Right atrium auricular region (tissue), 2 donors: ENCODE measurements at regions not wholly inside any gene's neighbourhood (a gene's known extent, or its start where the extent isn't known, plus 50 kb on each side); places are given as distances from the start of the nearest gene placed in this dataset.

Experiments used
- DNase-seq: peaks from one replicate; pipeline ENCODE4 v3.0.0-alpha.2; 2019; ENCODE audit warnings: low spot score
- H3K27ac ChIP-seq, 2 donors: fragments of 200-600 bp; sonication (generic); 1 replicate in 1 of 2; 2 replicates in 1 of 2; pipeline ENCODE4 v1.5.1; 2016 to 2019
- H3K27me3 ChIP-seq, 2 donors: fragments of 200-600 bp; sonication (generic); one replicate each; pipeline versions ENCODE4 v1.5.1 to v1.6.0; 2017 to 2019
- H3K36me3 ChIP-seq: fragments of 200-600 bp; sonication (generic); one replicate; pipeline ENCODE4 v1.5.1; 2016
- H3K4me1 ChIP-seq, 2 donors: fragments of 200-600 bp; sonication (generic); one replicate each; pipeline versions ENCODE4 v1.5.1 to v1.6.0; 2017 to 2019
- H3K4me3 ChIP-seq, 2 donors: fragments of 200-600 bp; sonication (generic); 1 replicate in 1 of 2; 2 replicates in 1 of 2; pipeline ENCODE4 v1.5.1; 2017 to 2019; ENCODE audit warnings: mild to moderate bottlenecking in 1 of 2, moderate library complexity in 1 of 2
- H3K9me3 ChIP-seq, 2 donors: fragments of 200-600 bp; sonication (generic); one replicate each; pipeline ENCODE4 v1.5.1; 2019
- CTCF ChIP-seq, 2 donors: fragments of 200-600 bp; sonication (generic); IDR thresholded peaks; one replicate each; pipeline ENCODE4 v1.5.1; 2019; ENCODE audit warnings: antibody characterized with exemption in 2 of 2

- Histone ChIP-seq H3K27me3 (no peaks in the 10 kb centered on the region), H3K9me3 (no peaks in the 10 kb centered on the region), H3K36me3 (no peaks in the 10 kb centered on the region), H3K4me1 (peaks cover 0 to 12% of the 10 kb centered on the region in 2 donors), H3K27ac (no peak overlapping the region), H3K4me3 (no peak overlapping the region)
- DNase-seq: no peak
- no peak for TF ChIP-seq CTCF (IDR thresholded peaks at IDR 0.05)
Measured at GRCh38 chr2:23323198-23323916, 61.6 kb upstream of the KLHL29 start.

- TF ChIP-seq CTCF (IDR thresholded peaks at IDR 0.05): no peak
- Histone ChIP-seq H3K4me3 (no peak overlapping the region), H3K9me3 (no peaks in the 10 kb centered on the region), H3K27ac (no peak overlapping the region), H3K4me1 (peaks cover 0 to 12% of the 10 kb centered on the region in 2 donors), H3K27me3 (no peaks in the 10 kb centered on the region), H3K36me3 (no peaks in the 10 kb centered on the region)
- DNase-seq: no peak
Measured at GRCh38 chr2:23323917-23324680, 60.9 kb upstream of the KLHL29 start.

GRCh38 chr2:23326330-23326729 is 58.6 kb upstream of the KLHL29 start:
- no peak for DNase-seq
- no peaks in the 10 kb centered on the region for H3K36me3 ChIP-seq
- H3K9me3 ChIP-seq: no peaks in the 10 kb centered on the region
- H3K4me3 ChIP-seq: no peak overlapping the region
- no peak for TF ChIP-seq CTCF (IDR thresholded peaks at IDR 0.05)
- no peaks in the 10 kb centered on the region for H3K27me3 ChIP-seq
- no peak overlapping the region for H3K27ac ChIP-seq
- peaks cover 0 to 12% of the 10 kb centered on the region in 2 donors for H3K4me1 ChIP-seq

- Histone ChIP-seq H3K4me1 (peaks cover 0 to 11% of the 10 kb centered on the region in 2 donors), H3K4me3 (no peak overlapping the region), H3K9me3 (no peaks in the 10 kb centered on the region), H3K27me3 (no peaks in the 10 kb centered on the region), H3K27ac (no peak overlapping the region), H3K36me3 (no peaks in the 10 kb centered on the region)
- no peak for DNase-seq
- no peak for TF ChIP-seq CTCF (IDR thresholded peaks at IDR 0.05)
Measured at GRCh38 chr2:23327416-23327815, 57.6 kb upstream of the KLHL29 start.

- H3K9me3 ChIP-seq: no peaks in the 10 kb centered on the region
- H3K4me3 ChIP-seq: no peak overlapping the region
- H3K27me3 ChIP-seq: no peaks in the 10 kb centered on the region
- no peaks in the 10 kb centered on the region for H3K36me3 ChIP-seq
- no peak for TF ChIP-seq CTCF (IDR thresholded peaks at IDR 0.05)
- H3K4me1 ChIP-seq: peaks cover 0 to 6% of the 10 kb centered on the region in 2 donors
- no peak for DNase-seq
- no peak overlapping the region for H3K27ac ChIP-seq
Measured at GRCh38 chr2:23327887-23328286, 57.1 kb upstream of the KLHL29 start.
